ENCODE measurements at regions not wholly inside any gene's neighbourhood (a gene's known extent, or its start where the extent isn't known, plus 50 kb on each side); places are given as distances from the start of the nearest gene placed in this dataset.
"Not testable (repeated sequence)": the region's sequence is repeated elsewhere in the genome, so short reads cannot be mapped to it uniquely, and the experiment has no call there.

- H3K4me3 ChIP-seq (ENCODE audit: low read depth, low read length): no peak overlapping the region
- POLR2A ChIA-PET: no interaction called here
- no peak overlapping the region for H3K27ac ChIP-seq (ENCODE audit: extremely low read depth, low read depth, low read length)
- CTCF ChIA-PET: no interaction called here
- no peaks in the 10 kb centered on the region for H3K36me3 ChIP-seq (ENCODE audit: control insufficient read depth in 2 of 2, insufficient read depth in 1 of 2, low read length in 2 of 2)
- H3K9me3 ChIP-seq (ENCODE audit: control insufficient read depth, insufficient read depth, low read depth, low read length): no peaks in the 10 kb centered on the region
- no peaks in the 10 kb centered on the region for H3K4me1 ChIP-seq (ENCODE audit: control insufficient read depth, insufficient read depth, low read length)
- TF ChIP-seq ZNF629 (tag by site-specific recombination; IDR thresholded peaks at IDR 0.05): no peak
Observed at GRCh38 chr5:37929791-37930190, 90.0 kb upstream of the GDNF start.

- POLR2A ChIA-PET; H3K27ac ChIP-seq (ENCODE audit: extremely low read depth, low read depth, low read length); H3K4me3 ChIP-seq (ENCODE audit: low read depth, low read length); H3K9me3 ChIP-seq (ENCODE audit: control insufficient read depth, insufficient read depth, low read depth, low read length); H3K36me3 ChIP-seq (ENCODE audit: control insufficient read depth in 2 of 2, insufficient read depth in 1 of 2, low read length in 2 of 2); CTCF ChIA-PET; H3K4me1 ChIP-seq (ENCODE audit: control insufficient read depth, insufficient read depth, low read length): not testable (repeated sequence)
Observed at GRCh38 chr5:37927753-37928152, 87.9 kb upstream of the GDNF start.

- CTCF ChIA-PET: interaction anchor here (0.6 to 1.1 kb wide), 3 partner anchors 14 to 548 kb away, joined by 3 to 4 read pairs (median 4); no protein-coding TSS in a partner anchor
- no peak for TF ChIP-seq ZNF624 (tag by site-specific recombination; IDR thresholded peaks at IDR 0.05)
- no peak for TF ChIP-seq ZBTB44 (tag by site-specific recombination; IDR thresholded peaks at IDR 0.05)
- H3K36me3 ChIP-seq (ENCODE audit: control insufficient read depth in 2 of 2, insufficient read depth in 1 of 2, low read length in 2 of 2): no peaks in the 10 kb centered on the region
- no peak overlapping the region for H3K4me3 ChIP-seq (ENCODE audit: low read depth, low read length)
- H3K4me1 ChIP-seq (ENCODE audit: control insufficient read depth, insufficient read depth, low read length): no peaks in the 10 kb centered on the region
- H3K27ac ChIP-seq (ENCODE audit: extremely low read depth, low read depth, low read length): no peak overlapping the region
- POLR2A ChIA-PET: no interaction called here
- H3K9me3 ChIP-seq (ENCODE audit: control insufficient read depth, insufficient read depth, low read depth, low read length): no peaks in the 10 kb centered on the region
Observed at GRCh38 chr5:37926732-37927131, 86.9 kb upstream of the GDNF start.

GRCh38 chr5:37921452-37921851 is 81.6 kb upstream of the GDNF start:
- CTCF ChIA-PET: no interaction called here
- no peak overlapping the region for H3K27ac ChIP-seq (ENCODE audit: extremely low read depth, low read depth, low read length)
- H3K4me1 ChIP-seq (ENCODE audit: control insufficient read depth, insufficient read depth, low read length): no peaks in the 10 kb centered on the region
- POLR2A ChIA-PET: no interaction called here
- H3K9me3 ChIP-seq (ENCODE audit: control insufficient read depth, insufficient read depth, low read depth, low read length): no peaks in the 10 kb centered on the region; the same call in 1 of the 2 replicates
- H3K4me3 ChIP-seq (ENCODE audit: low read depth, low read length): no peak overlapping the region
- H3K36me3 ChIP-seq (ENCODE audit: control insufficient read depth in 2 of 2, insufficient read depth in 1 of 2, low read length in 2 of 2): no peaks in the 10 kb centered on the region
- no peak for TF ChIP-seq ZNF473 (tag by site-specific recombination; IDR thresholded peaks at IDR 0.05)
- no peak for TF ChIP-seq ZNF837 (tag by site-specific recombination; IDR thresholded peaks at IDR 0.05)
- TF ChIP-seq BCL11B (tag by site-specific recombination; IDR thresholded peaks at IDR 0.05; ENCODE audit: low read depth): no peak
- TF ChIP-seq ZNF114 (tag by site-specific recombination; IDR thresholded peaks at IDR 0.05): no peak
- TF ChIP-seq SCRT1 (tag by site-specific recombination; IDR thresholded peaks at IDR 0.05; ENCODE audit: borderline replicate concordance): no peak
- TF ChIP-seq PRDM1 (tag by site-specific recombination; IDR thresholded peaks at IDR 0.05): no peak
- no peak for TF ChIP-seq ZFP37 (tag by site-specific recombination; IDR thresholded peaks at IDR 0.05)
- no peak for TF ChIP-seq ZNF398 (tag by site-specific recombination; IDR thresholded peaks at IDR 0.05)
- TF ChIP-seq ZNF654 (tag by site-specific recombination; IDR thresholded peaks at IDR 0.05; ENCODE audit: low read depth): no peak
- no peak for TF ChIP-seq REST (tag by site-specific recombination; IDR thresholded peaks at IDR 0.05)
- TF ChIP-seq, protein P1, sequence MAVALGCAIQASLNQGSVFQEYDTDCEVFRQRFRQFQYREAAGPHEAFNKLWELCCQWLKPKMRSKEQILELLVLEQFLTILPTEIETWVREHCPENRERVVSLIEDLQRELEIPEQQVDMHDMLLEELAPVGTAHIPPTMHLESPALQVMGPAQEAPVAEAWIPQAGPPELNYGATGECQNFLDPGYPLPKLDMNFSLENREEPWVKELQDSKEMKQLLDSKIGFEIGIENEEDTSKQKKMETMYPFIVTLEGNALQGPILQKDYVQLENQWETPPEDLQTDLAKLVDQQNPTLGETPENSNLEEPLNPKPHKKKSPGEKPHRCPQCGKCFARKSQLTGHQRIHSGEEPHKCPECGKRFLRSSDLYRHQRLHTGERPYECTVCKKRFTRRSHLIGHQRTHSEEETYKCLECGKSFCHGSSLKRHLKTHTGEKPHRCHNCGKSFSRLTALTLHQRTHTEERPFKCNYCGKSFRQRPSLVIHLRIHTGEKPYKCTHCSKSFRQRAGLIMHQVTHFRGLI (tag by site-specific recombination; IDR thresholded peaks at IDR 0.05): no peak
- no peak for TF ChIP-seq ZNF610 (tag by site-specific recombination; IDR thresholded peaks at IDR 0.05; ENCODE audit: borderline replicate concordance)
- TF ChIP-seq ZNF768 (tag by site-specific recombination; IDR thresholded peaks at IDR 0.05): no peak
- TF ChIP-seq, protein P2, sequence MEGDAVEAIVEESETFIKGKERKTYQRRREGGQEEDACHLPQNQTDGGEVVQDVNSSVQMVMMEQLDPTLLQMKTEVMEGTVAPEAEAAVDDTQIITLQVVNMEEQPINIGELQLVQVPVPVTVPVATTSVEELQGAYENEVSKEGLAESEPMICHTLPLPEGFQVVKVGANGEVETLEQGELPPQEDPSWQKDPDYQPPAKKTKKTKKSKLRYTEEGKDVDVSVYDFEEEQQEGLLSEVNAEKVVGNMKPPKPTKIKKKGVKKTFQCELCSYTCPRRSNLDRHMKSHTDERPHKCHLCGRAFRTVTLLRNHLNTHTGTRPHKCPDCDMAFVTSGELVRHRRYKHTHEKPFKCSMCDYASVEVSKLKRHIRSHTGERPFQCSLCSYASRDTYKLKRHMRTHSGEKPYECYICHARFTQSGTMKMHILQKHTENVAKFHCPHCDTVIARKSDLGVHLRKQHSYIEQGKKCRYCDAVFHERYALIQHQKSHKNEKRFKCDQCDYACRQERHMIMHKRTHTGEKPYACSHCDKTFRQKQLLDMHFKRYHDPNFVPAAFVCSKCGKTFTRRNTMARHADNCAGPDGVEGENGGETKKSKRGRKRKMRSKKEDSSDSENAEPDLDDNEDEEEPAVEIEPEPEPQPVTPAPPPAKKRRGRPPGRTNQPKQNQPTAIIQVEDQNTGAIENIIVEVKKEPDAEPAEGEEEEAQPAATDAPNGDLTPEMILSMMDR (tag by site-specific recombination; IDR thresholded peaks at IDR 0.05): no peak
- TF ChIP-seq ZNF302 (tag by site-specific recombination; IDR thresholded peaks at IDR 0.05; ENCODE audit: low read depth): no peak
- no peak for TF ChIP-seq ZNF658 (tag by site-specific recombination; IDR thresholded peaks at IDR 0.05)

Measured in HEK293 (cell line).